MM.1S (cell line): ENCODE measurements at regions not wholly inside any gene's neighbourhood (a gene's known extent, or its start where the extent isn't known, plus 50 kb on each side); places are given as distances from the start of the nearest gene placed in this dataset.

Experiments
- DNase-seq: peaks from one replicate; pipeline ENCODE4 v3.0.0-alpha.2; 2015
- H2AFZ ChIP-seq: fragments of 300-600 bp; sonication (generic); 2 replicates; pipeline ENCODE4 v1.6.0; 2016; ENCODE audit warnings: antibody characterized with exemption, low read length
- H3F3A ChIP-seq: fragments of 300-600 bp; sonication (generic); 2 replicates; pipeline ENCODE4 v1.6.1; 2016; ENCODE audit warnings: mild to moderate bottlenecking, antibody characterized with exemption, low read length, moderate library complexity, mixed read lengths; ENCODE audit not compliant: insufficient read depth
- H3K27ac ChIP-seq: fragments of 300-600 bp; sonication (generic); 2 replicates; pipeline ENCODE4 v1.5.1; 2016; ENCODE audit warnings: mild to moderate bottlenecking, low read length
- H3K27me3 ChIP-seq: fragments of 300-600 bp; sonication (generic); replicated peaks from 2 replicates; pipeline ENCODE4 v1.6.0; 2016; ENCODE audit warnings: low read length; ENCODE audit not compliant: insufficient read depth
- H3K36me3 ChIP-seq: fragments of 300-600 bp; sonication (generic); replicated peaks from 2 replicates; pipeline ENCODE4 v1.6.1; 2016; ENCODE audit warnings: mild to moderate bottlenecking, low read length, mixed read lengths; ENCODE audit not compliant: insufficient read depth
- H3K4me1 ChIP-seq: fragments of 300-600 bp; sonication (generic); 2 replicates; pipeline ENCODE4 v1.6.1; 2016; ENCODE audit warnings: low read length, mixed read lengths
- H3K4me2 ChIP-seq: fragments of 300-600 bp; sonication (generic); 2 replicates; pipeline ENCODE4 v1.6.0; 2016; ENCODE audit warnings: low read depth, low read length
- H3K4me3 ChIP-seq: fragments of 300-600 bp; sonication (generic); 2 replicates; pipeline ENCODE4 v1.5.1; 2016; ENCODE audit warnings: low read length, mixed read lengths
- H3K79me2 ChIP-seq: fragments of 300-600 bp; sonication (generic); 2 replicates; pipeline ENCODE4 v1.6.1; 2016; ENCODE audit warnings: mixed run types, low read length, mixed read lengths
- H3K9ac ChIP-seq: fragments of 300-600 bp; sonication (generic); 2 replicates; pipeline ENCODE4 v1.6.1; 2016; ENCODE audit warnings: low read length, mixed read lengths
- H3K9me2 ChIP-seq: fragments of 300-600 bp; sonication (generic); replicated peaks from 2 replicates; pipeline ENCODE4 v1.6.1; 2016; ENCODE audit warnings: mild to moderate bottlenecking, low read length, mixed read lengths; ENCODE audit not compliant: insufficient read depth
- H3K9me3 ChIP-seq: fragments of 300-600 bp; sonication (generic); replicated peaks from 2 replicates; pipeline ENCODE4 v1.6.1; 2016; ENCODE audit warnings: mild to moderate bottlenecking, low read length, mixed read lengths; ENCODE audit not compliant: insufficient read depth
- H4K20me1 ChIP-seq: fragments of 300-600 bp; sonication (generic); 2 replicates; pipeline ENCODE4 v1.6.1; 2016; ENCODE audit warnings: mild to moderate bottlenecking, low read length, moderate library complexity, mixed read lengths; ENCODE audit not compliant: insufficient read depth
- CTCF ChIP-seq: fragments of 300-600 bp; sonication (generic); IDR thresholded peaks from 2 replicates; pipeline ENCODE4 v1.5.1; 2016; ENCODE audit warnings: antibody characterized with exemption, low read length, mixed read lengths
- EZH2 ChIP-seq: fragments of 300-600 bp; sonication (generic); optimal IDR thresholded peaks from 2 replicates; pipeline ENCODE3; 2017; ENCODE audit warnings: low read depth, mild to moderate bottlenecking, antibody characterized with exemption, low read length, mixed read lengths
- EZH2phosphoT487 ChIP-seq: fragments of 300-600 bp; sonication (generic); IDR thresholded peaks from 2 replicates; pipeline ENCODE4 v1.6.1; 2018; ENCODE audit warnings: antibody characterized with exemption, low read length

DNA sequence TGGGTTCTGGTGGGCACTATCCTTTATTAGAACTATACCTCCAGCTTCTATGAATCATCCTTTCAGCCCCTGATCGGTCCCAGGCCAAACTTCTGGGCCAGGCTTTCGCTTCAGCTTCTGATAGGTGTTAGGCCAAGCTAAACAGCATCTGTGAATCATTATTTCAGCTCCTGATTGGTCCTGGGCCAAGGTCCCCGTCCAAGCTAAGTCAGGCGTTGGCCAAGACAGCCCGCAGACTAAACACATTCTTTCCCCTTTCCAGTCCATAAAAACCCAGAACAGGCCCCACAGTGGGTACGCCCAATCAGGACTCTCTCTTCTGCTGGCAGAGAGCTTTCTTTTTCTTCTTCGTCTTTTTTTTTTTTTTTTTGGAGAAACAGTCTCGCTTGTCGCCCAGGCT lies 1808.9 kb upstream of the SEL1L start:
- no peaks in the 10 kb centered on the region for H3F3A ChIP-seq
- no peak overlapping the region for H3K9ac ChIP-seq
- no peak overlapping the region for H3K4me3 ChIP-seq
- H3K4me2 ChIP-seq = no peak overlapping the region
- no peak for DNase-seq
- H3K9me2 ChIP-seq = no peaks in the 10 kb centered on the region
- no peaks in the 10 kb centered on the region for H3K4me1 ChIP-seq
- H3K36me3 ChIP-seq = no peaks in the 10 kb centered on the region
- H2AFZ ChIP-seq = no peak overlapping the region
- H3K9me3 ChIP-seq = no peaks in the 10 kb centered on the region
- no peaks in the 10 kb centered on the region for H3K79me2 ChIP-seq
- no peaks in the 10 kb centered on the region for H4K20me1 ChIP-seq
- TF ChIP-seq EZH2phosphoT487 (no peak), CTCF (no peak), EZH2 (no peak)
- no peaks in the 10 kb centered on the region for H3K27me3 ChIP-seq
- no peak overlapping the region for H3K27ac ChIP-seq

- Histone ChIP-seq H3K79me2 (no peaks in the 10 kb centered on the region), H3K9me3 (no peaks in the 10 kb centered on the region), H3K9me2 (no peaks in the 10 kb centered on the region), H3K9ac (no peak overlapping the region), H3K4me2 (no peak overlapping the region), H3K27me3 (no peaks in the 10 kb centered on the region), H3K4me1 (no peaks in the 10 kb centered on the region), H2AFZ (no peak overlapping the region), H3K4me3 (no peak overlapping the region), H3F3A (no peaks in the 10 kb centered on the region), H3K27ac (no peak overlapping the region), H3K36me3 (no peaks in the 10 kb centered on the region), H4K20me1 (no peaks in the 10 kb centered on the region)
- no peak for DNase-seq
- TF ChIP-seq EZH2phosphoT487 = no peak
- TF ChIP-seq CTCF = no peak
- TF ChIP-seq EZH2 = no peak
Measured at GRCh38 chr14:83347874-83348273, 1814.2 kb upstream of the SEL1L start.

DNA sequence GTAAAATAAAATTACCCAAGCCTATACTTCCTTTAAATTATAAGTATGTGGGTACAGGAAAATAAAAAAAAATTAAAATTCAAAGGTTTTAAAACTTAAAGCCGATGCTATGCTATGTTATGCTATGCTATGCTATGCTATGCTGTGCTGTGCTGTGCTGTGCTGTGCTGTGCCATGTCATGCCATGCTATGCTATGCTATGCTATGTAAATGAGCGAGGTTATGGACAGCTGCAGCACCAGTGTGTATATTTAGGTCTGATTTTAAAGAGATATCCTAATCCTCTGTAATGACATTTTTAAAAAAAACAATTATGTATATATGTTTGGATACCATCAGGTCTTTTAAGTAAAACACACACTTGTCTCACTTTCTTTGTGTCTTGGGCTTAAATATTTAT lies 1822.0 kb upstream of the SEL1L start:
- no peak overlapping the region for H3K4me2 ChIP-seq
- no peaks in the 10 kb centered on the region for H3K79me2 ChIP-seq
- no peaks in the 10 kb centered on the region for H3K9me2 ChIP-seq
- H3K36me3 ChIP-seq = no peaks in the 10 kb centered on the region
- no peaks in the 10 kb centered on the region for H3F3A ChIP-seq
- no peak overlapping the region for H2AFZ ChIP-seq
- H3K9me3 ChIP-seq = no peaks in the 10 kb centered on the region
- no peaks in the 10 kb centered on the region for H4K20me1 ChIP-seq
- DNase-seq = no peak
- no peak overlapping the region for H3K9ac ChIP-seq
- H3K4me1 ChIP-seq = no peaks in the 10 kb centered on the region
- H3K27ac ChIP-seq = no peak overlapping the region
- H3K4me3 ChIP-seq = no peak overlapping the region
- no peak for TF ChIP-seq EZH2
- TF ChIP-seq EZH2phosphoT487 = no peak
- TF ChIP-seq CTCF = no peak
- H3K27me3 ChIP-seq = no peaks in the 10 kb centered on the region
